SK-N-SH treated with all-trans-retinoic acid at 6 μM for 48 hours (cell line): ENCODE measurements at regions not wholly inside any gene's neighbourhood (a gene's known extent, or its start where the extent isn't known, plus 50 kb on each side); places are given as distances from the start of the nearest gene placed in this dataset.

Experiments used
- ARNTL ChIP-seq: fragments of 450-650 bp; formaldehyde crosslinking; IDR thresholded peaks from 2 replicates; pipeline ENCODE4 v1.5.0; 2020; ENCODE audit warnings: low read depth, mild to moderate bottlenecking, moderate library complexity, borderline replicate concordance
- RARB ChIP-seq: fragments of 250-450 bp; sonication (Bioruptor Pico); IDR thresholded peaks from 2 replicates; pipeline ENCODE4 v1.8.0; 2021; ENCODE audit warnings: mild to moderate bottlenecking, moderate library complexity
- ZC3H10 ChIP-seq: fragments of 250-450 bp; sonication (Bioruptor Pico); IDR thresholded peaks from 2 replicates; pipeline ENCODE4 v1.5.1; 2021; ENCODE audit warnings: mild to moderate bottlenecking, moderate library complexity

DNA sequence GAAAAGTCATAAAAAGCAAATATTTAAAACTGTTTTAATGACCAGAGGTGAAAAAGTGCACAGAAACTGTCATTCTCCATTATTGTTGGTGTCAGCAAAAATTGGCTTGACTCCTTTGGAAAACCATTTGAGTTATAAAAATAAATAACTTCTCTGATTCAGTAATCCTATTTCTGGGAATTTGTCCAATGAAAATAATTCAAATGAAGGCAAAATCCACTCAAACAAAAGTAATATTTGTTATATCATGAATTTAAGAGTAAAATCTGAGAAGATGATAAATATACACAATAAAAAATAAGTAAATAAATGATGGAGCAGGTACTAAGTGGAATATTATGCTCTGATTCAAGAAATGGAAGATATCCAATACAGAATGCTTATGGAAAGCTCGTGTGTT lies 326.6 kb upstream of the KLF6 start:
- TF ChIP-seq RARB (CRISPR knock-in tag) (no peak), ZC3H10 (no peak), ARNTL (CRISPR knock-in tag) (no peak)
